SK-N-SH (cell line): ENCODE measurements at regions not wholly inside any gene's neighbourhood (a gene's known extent, or its start where the extent isn't known, plus 50 kb on each side); places are given as distances from the start of the nearest gene placed in this dataset.

ENCODE experiments used
- CTCF ChIA-PET: fragments of 300-600, 350-600 bp; formaldehyde crosslinking; extraction: SDS; loops from one replicate; lab custom pipeline; 2021; lab: Yijun Ruan, JAX
- POLR2A ChIA-PET: fragments of 350-600 bp; sonication (Branson Sonifier 250); formaldehyde crosslinking; extraction: SDS; loops from one replicate; lab custom pipeline; 2020; ENCODE audit warnings: antibody characterized with exemption, inconsistent platforms; lab: Yijun Ruan, JAX
- DNase-seq: peaks from one replicate; pipeline ENCODE4 v3.0.0; 2012
- H2AFZ ChIP-seq: fragments of 200-600 bp; sonication (generic); 2 replicates; pipeline ENCODE4 v1.8.1; 2016; ENCODE audit warnings: antibody characterized with exemption, mild to moderate bottlenecking, low read depth
- H3F3A ChIP-seq: fragments of 200-600 bp; sonication (generic); replicated peaks from 2 replicates; pipeline ENCODE3; 2016; ENCODE audit warnings: antibody characterized with exemption, mild to moderate bottlenecking; ENCODE audit not compliant: insufficient read depth
- H3K27ac ChIP-seq, 2 experiments: fragments of 200-500 bp in 1 of 2; fragments of 200-600 bp in 1 of 2; sonication (Bioruptor generic) in 1 of 2; sonication (generic), shearing (Covaris generic) in 1 of 2; 2 replicates each; pipeline versions ENCODE4 v1.5.1 to v1.6.1; 2014 to 2016; ENCODE audit warnings: low read depth in 2 of 2, inconsistent platforms in 1 of 2, low read length in 1 of 2, mild to moderate bottlenecking in 1 of 2, mixed read lengths in 1 of 2
- H3K27me3 ChIP-seq: fragments of 200-600 bp; sonication (generic), shearing (Covaris generic); 2 replicates; pipeline ENCODE4 v1.6.1; 2016; ENCODE audit warnings: mixed run types; ENCODE audit not compliant: insufficient read depth
- H3K36me3 ChIP-seq, 2 experiments: fragments of 200-500 bp in 1 of 2; fragments of 200-600 bp in 1 of 2; sonication (Bioruptor generic) in 1 of 2; sonication (generic) in 1 of 2; replicated peaks in 1 of 2; 2 replicates each; pipeline versions ENCODE3 to v1.5.1; 2014 to 2016; ENCODE audit warnings: low read length in 1 of 2, mild to moderate bottlenecking in 1 of 2; ENCODE audit not compliant: insufficient read depth in 2 of 2, control insufficient read depth in 1 of 2
- H3K4me1 ChIP-seq, 2 experiments: fragments of 200-500 bp in 1 of 2; fragments of 200-600 bp in 1 of 2; sonication (Bioruptor generic) in 1 of 2; sonication (generic), shearing (Covaris generic) in 1 of 2; 2 replicates each; pipeline versions ENCODE4 v1.5.1 to v1.6.1; 2014 to 2016; ENCODE audit warnings: low read depth in 1 of 2, low read length in 1 of 2, mixed run types in 1 of 2; ENCODE audit not compliant: insufficient read depth in 2 of 2, control insufficient read depth in 1 of 2
- H3K4me2 ChIP-seq: fragments of 200-600 bp; sonication (generic), shearing (Covaris generic); 2 replicates; pipeline ENCODE4 v1.6.1; 2017; ENCODE audit warnings: mixed run types
- H3K4me3 ChIP-seq, 2 experiments: fragments of 200-500 bp in 1 of 2; fragments of 200-600 bp in 1 of 2; sonication (Bioruptor generic) in 1 of 2; sonication (generic), shearing (Covaris generic) in 1 of 2; 2 replicates each; pipeline versions ENCODE4 v1.5.1 to v1.8.1; 2014 to 2016; ENCODE audit warnings: low read depth in 2 of 2, inconsistent platforms in 1 of 2, low read length in 1 of 2, mild to moderate bottlenecking in 1 of 2, mixed read lengths in 1 of 2, moderate library complexity in 1 of 2
- H3K79me2 ChIP-seq: fragments of 200-600 bp; sonication (generic); 2 replicates; pipeline ENCODE4 v1.8.1; 2017; ENCODE audit warnings: mild to moderate bottlenecking; ENCODE audit not compliant: insufficient read depth
- H3K9ac ChIP-seq: fragments of 200-600 bp; sonication (generic); 2 replicates; pipeline ENCODE4 v1.6.1; 2017; ENCODE audit warnings: mixed run types
- H3K9me2 ChIP-seq: fragments of 200-600 bp; sonication (generic); 2 replicates; pipeline ENCODE4 v1.6.1; 2017; ENCODE audit warnings: mixed run types
- H3K9me3 ChIP-seq: fragments of 200-600 bp; sonication (generic); 2 replicates; pipeline ENCODE4 v1.6.1; 2017; ENCODE audit warnings: mixed run types, mild to moderate bottlenecking, moderate library complexity
- H4K20me1 ChIP-seq: fragments of 200-600 bp; sonication (generic); 2 replicates; pipeline ENCODE4 v1.6.1; 2017; ENCODE audit warnings: mild to moderate bottlenecking, mixed run types; ENCODE audit not compliant: insufficient read depth
- CHD2 ChIP-seq: fragments of 150-350 bp; IDR thresholded peaks from 2 replicates; pipeline ENCODE4 v1.6.1; 2018; ENCODE audit warnings: low read length; ENCODE audit not compliant: partially characterized antibody
- FOSL2 ChIP-seq: IDR thresholded peaks from 2 replicates; pipeline ENCODE4 v1.4.0; 2012; ENCODE audit warnings: low read depth, mild to moderate bottlenecking, moderate library complexity, borderline replicate concordance
- FOXM1 ChIP-seq: IDR thresholded peaks from 2 replicates; pipeline ENCODE4 v1.4.0; 2012; ENCODE audit warnings: low read depth, mild to moderate bottlenecking
- IRF3 ChIP-seq: fragments of 150-350 bp; IDR thresholded peaks from 2 replicates; pipeline ENCODE4 v1.6.1; 2016; ENCODE audit warnings: mild to moderate bottlenecking, low read depth, low read length
- MAX ChIP-seq: IDR thresholded peaks from 2 replicates; pipeline ENCODE4 v1.4.0; 2012; ENCODE audit warnings: low read depth
- NFIC ChIP-seq: IDR thresholded peaks from 2 replicates; pipeline ENCODE4 v1.4.0; 2012; ENCODE audit warnings: borderline replicate concordance
- RCOR1 ChIP-seq: fragments of 150-350 bp; IDR thresholded peaks from 2 replicates; pipeline ENCODE4 v1.6.1; 2017; ENCODE audit warnings: antibody characterized with exemption, low read length
- SIN3A ChIP-seq: IDR thresholded peaks from 2 replicates; pipeline ENCODE4 v1.6.1; 2012; ENCODE audit warnings: low read depth, mild to moderate bottlenecking, low read length, moderate library complexity, borderline replicate concordance
- TAF1 ChIP-seq: IDR thresholded peaks from 2 replicates; pipeline ENCODE4 v1.6.1; 2012; ENCODE audit warnings: low read depth, mild to moderate bottlenecking, low read length, moderate library complexity, borderline replicate concordance
- TCF12 ChIP-seq: IDR thresholded peaks from 2 replicates; pipeline ENCODE4 v1.4.0; 2012
- TEAD4 ChIP-seq: IDR thresholded peaks from 2 replicates; pipeline ENCODE4 v1.4.0; 2012; ENCODE audit warnings: mild to moderate bottlenecking, borderline replicate concordance; ENCODE audit not compliant: insufficient read depth
- YY1 ChIP-seq: IDR thresholded peaks from 2 replicates; pipeline ENCODE4 v1.4.0; 2012; ENCODE audit warnings: low read depth, mild to moderate bottlenecking
- WGBS: methylation state at CpG from one replicate; pipeline ENCODE4 v1.1.6; 2017; ENCODE audit warnings: low lambda C conversion rate; 5-methylcytosine and 5-hydroxymethylcytosine counted together
- TF ChIP-seq, protein P1 (sequence below): IDR thresholded peaks from 2 replicates; pipeline ENCODE4 v1.4.0; 2012; ENCODE audit warnings: low read depth, borderline replicate concordance
- TF ChIP-seq, protein P2 (sequence below): IDR thresholded peaks from 2 replicates; pipeline ENCODE4 v1.4.0; 2012; ENCODE audit warnings: low read depth, borderline replicate concordance
- TF ChIP-seq, protein P3 (sequence below): fragments of 150-350 bp; IDR thresholded peaks from 2 replicates; pipeline ENCODE4 v1.6.1; 2017; ENCODE audit warnings: antibody characterized with exemption, low read length, low read depth, borderline replicate concordance

- TF ChIP-seq TAF1 (no peak), YY1 (no peak), IRF3 (no peak), FOSL2 (no peak), RCOR1 (no peak), FOXM1 (no peak), SIN3A (no peak), TEAD4 (no peak), CHD2 (no peak), TCF12 (no peak), MAX (no peak), NFIC (no peak)
- TF ChIP-seq, protein P1, sequence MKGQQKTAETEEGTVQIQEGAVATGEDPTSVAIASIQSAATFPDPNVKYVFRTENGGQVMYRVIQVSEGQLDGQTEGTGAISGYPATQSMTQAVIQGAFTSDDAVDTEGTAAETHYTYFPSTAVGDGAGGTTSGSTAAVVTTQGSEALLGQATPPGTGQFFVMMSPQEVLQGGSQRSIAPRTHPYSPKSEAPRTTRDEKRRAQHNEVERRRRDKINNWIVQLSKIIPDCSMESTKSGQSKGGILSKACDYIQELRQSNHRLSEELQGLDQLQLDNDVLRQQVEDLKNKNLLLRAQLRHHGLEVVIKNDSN = no peak
- TF ChIP-seq, protein P2, sequence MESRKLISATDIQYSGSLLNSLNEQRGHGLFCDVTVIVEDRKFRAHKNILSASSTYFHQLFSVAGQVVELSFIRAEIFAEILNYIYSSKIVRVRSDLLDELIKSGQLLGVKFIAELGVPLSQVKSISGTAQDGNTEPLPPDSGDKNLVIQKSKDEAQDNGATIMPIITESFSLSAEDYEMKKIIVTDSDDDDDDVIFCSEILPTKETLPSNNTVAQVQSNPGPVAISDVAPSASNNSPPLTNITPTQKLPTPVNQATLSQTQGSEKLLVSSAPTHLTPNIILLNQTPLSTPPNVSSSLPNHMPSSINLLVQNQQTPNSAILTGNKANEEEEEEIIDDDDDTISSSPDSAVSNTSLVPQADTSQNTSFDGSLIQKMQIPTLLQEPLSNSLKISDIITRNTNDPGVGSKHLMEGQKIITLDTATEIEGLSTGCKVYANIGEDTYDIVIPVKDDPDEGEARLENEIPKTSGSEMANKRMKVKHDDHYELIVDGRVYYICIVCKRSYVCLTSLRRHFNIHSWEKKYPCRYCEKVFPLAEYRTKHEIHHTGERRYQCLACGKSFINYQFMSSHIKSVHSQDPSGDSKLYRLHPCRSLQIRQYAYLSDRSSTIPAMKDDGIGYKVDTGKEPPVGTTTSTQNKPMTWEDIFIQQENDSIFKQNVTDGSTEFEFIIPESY = no peak
- TF ChIP-seq, protein P3, sequence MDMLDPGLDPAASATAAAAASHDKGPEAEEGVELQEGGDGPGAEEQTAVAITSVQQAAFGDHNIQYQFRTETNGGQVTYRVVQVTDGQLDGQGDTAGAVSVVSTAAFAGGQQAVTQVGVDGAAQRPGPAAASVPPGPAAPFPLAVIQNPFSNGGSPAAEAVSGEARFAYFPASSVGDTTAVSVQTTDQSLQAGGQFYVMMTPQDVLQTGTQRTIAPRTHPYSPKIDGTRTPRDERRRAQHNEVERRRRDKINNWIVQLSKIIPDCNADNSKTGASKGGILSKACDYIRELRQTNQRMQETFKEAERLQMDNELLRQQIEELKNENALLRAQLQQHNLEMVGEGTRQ = no peak
- Histone ChIP-seq H3K36me3 (no peaks in the 10 kb centered on the region), H3K4me1 (no peaks in the 10 kb centered on the region), H3K79me2 (no peaks in the 10 kb centered on the region), H3K27me3 (no peaks in the 10 kb centered on the region), H2AFZ (0 out of 2 replicates have a peak overlapping the region, but pooled peaks have one; percentile 2), H4K20me1 (no peaks in the 10 kb centered on the region), H3K27ac (no peak overlapping the region), H3K4me2 (no peak overlapping the region), H3K9ac (no peak overlapping the region), H3K9me3 (no peaks in the 10 kb centered on the region), H3F3A (no peaks in the 10 kb centered on the region), H3K4me3 (no peak overlapping the region), H3K9me2 (no peaks in the 10 kb centered on the region)
- ChIA-PET POLR2A (no interaction called here), CTCF (interaction anchor here (2.3 kb wide), 1 partner anchor 89 kb away, joined by 6 read pairs; no protein-coding TSS in a partner anchor)
- no peak for DNase-seq
- 88% methylated on average over 6 of the region's 6 CpGs for WGBS
These were observed 109.9 kb downstream of the PFKFB3 start for GRCh38 chr10:6312636-6313035.
